UCSD-AML1 (cell line): ENCODE measurements at regions not wholly inside any gene's neighbourhood (a gene's known extent, or its start where the extent isn't known, plus 50 kb on each side); places are given as distances from the start of the nearest gene placed in this dataset.
"Not testable (repeated sequence)": the region's sequence is repeated elsewhere in the genome, so short reads cannot be mapped to it uniquely, and the experiment has no call there.

Source experiments
- DNase-seq: peaks from one replicate; lab custom pipeline; 2025; ENCODE audit not compliant: unreplicated experiment; lab: John Stamatoyannopoulos, UW

- DNase-seq: not testable (repeated sequence)
These were observed 51.6 kb upstream of the MAP4K4 start for GRCh38 chr2:101645886-101646285.

DNA sequence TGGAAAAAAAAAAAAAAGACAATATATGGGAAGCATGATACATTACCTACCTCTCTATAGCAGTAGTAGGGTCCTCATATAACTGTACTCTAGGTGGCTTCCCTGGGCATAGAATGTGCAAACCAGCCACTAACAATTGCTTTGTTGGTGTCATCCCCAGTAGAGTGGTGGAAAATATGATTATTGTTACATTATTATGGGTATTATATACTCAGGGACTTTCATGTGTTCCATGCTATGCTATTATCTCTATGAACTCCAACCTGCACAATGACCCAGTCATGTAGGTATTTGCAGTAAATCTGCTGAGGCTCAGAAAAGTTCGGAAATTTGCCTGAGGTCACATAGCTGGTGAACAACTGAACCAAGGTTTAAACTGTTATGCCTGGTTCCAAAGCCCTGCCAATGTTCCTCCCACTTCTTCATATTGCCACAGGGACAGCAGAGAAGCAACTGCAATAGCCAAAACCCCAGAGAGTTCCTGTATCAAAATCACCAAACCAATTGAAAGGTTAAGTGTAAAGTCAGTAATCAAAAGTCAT is 52.6 kb upstream of the MAP4K4 start:
- DNase-seq: no peak

DNA sequence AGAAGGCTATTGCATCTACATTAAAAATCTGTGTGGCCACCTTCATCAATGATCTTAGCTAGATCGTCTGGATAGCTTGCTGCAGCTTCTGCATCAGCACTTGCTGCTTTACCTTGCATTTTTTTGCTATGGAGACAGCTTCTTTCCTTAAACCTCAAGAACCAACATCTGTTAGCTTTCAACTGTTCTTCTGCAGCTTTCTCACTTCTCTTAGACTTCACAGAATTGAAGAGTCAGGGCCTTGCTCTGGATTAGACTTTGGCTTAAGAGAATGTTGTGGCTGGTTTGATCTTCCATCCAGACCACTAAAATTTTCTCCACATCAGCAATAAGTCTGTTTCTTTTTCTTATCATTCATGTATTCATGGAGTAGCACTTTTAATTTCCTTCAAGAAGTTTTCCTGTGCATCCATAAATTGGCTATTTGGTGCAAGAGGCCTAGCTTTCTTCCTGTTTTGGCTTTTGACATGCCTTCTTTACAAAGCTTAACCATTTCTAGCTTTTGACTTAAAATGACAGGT is 54.4 kb upstream of the MAP4K4 start:
- no peak for DNase-seq

- DNase-seq: no peak
These were observed 58.5 kb upstream of the MAP4K4 start for GRCh38 chr2:101638817-101639605.

- no peak for DNase-seq
These were observed 59.3 kb upstream of the MAP4K4 start for GRCh38 chr2:101638181-101638711.

DNA sequence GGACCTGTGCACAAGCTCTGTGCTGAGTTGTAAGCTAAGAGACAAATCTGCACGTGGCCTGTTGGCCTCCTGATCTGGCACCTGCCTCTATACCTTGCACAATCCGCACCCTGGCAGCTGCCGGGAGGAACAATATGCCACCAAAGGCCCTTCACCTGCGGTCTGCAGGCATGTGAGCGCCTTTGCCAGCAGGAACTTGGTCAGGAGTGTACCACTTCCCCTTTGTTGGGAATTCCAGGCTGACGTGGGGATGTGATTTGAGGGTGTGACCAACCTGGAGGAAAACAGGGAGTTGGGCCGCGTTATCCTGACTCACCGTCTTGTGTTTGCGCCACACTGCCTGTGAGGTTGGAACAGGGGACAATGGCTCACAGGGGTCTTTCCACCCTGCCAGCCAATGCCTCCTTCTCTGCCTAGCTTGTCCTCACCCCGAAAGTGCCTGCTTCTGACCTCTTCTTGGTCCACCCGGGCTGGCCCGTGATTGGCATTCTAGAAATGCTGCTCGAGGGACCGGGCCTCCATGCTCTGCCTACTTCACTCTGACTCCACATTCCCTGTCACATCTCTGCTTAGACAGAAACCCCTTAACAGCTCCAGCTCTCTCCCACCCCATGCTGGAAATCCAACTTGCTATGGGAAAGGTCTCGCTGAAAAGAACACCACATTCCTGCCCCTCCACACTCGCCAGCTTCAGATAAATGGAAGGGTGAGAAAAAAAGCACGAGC is 67.1 kb upstream of the MAP4K4 start:
- DNase-seq: no peak

DNA sequence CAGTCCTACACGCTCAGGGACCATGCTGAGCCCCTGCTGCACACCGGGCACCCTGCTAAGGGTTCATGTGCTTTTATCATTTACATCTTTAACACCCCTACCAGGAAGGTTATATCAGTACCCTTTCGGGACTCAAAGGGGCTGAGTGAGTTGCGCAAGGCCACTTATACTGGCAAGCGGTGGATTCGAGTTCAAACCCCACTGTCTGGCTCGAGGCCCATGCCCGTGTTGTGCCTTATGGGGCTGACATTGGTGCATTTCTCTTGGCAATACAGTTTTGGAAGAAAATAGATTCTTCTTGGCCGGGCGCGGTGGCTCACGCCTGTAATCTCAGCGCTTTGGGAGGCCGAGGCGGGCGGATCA is 69.5 kb upstream of the MAP4K4 start:
- no peak for DNase-seq

- no peak for DNase-seq
These were observed 70.0 kb upstream of the MAP4K4 start for GRCh38 chr2:101627285-101628029.

DNA sequence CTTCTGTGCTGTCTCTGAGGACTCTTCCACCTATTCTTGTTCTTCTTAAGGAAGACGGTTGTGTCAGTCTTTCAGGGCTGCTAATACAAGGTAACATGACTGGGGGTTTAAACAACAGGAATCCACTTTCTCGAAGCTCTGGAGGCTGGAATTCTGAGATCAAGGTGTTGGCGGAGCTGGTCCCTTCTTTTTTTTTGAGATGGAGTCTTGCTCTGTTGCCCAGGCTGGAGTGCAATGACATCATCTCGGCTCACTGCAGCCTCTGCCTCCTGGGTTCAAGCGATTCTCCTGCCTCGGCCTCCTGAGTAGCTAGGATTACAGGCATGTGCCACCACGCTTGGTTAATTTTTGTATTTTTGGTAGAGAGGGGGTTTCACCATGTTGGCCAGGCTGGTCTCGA is 71.7 kb upstream of the MAP4K4 start:
- DNase-seq: not testable (repeated sequence)

DNA sequence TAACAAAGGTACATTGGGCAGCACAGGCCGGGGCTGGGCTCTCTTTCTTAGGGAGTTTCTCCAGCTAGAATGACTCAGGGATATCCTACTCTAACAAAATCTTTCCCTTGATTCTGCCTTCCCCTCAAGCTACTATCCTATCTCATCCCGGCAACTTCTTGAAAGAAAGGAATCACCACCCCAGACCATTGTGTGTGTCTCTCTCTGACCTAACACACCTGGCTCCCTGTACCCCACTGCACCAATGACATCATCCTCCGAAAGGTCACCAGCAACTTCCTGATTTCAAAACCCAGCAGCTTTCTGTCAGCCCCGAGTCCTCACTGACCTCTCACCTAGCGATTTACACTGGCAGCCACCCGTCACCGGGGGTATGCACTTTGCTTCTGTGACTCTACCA is 72.1 kb upstream of the MAP4K4 start:
- no peak for DNase-seq

DNA sequence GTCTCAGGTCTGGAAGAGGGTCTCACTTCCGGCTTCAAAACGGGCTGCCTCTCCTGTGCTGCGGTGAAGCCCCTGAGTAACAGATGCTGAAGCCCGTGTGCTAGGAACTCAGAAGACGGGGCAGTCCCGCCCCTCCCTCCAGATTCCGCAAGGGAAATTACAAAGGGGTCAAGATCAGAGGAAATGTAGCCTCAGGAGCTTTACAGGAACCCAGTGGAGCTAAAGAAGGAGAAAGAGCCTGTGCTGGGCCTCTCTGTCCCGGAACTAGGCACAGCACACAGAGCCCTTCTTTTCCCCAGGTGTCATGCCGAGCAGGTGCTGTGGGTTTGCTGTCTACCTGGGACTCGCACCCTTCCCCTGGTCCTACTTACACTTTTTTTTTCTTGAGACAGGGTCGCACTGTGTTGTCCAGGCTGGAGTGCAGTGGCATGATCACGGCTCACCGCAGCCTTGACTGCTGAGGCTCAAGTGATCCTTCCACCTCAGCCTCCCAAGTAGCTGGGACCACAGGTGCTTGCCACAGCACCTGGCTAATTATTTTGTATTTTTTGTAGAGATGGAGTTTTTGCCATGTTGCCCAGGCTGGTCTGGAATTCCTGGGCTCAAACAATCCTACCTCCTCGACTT is 72.7 kb upstream of the MAP4K4 start:
- no peak for DNase-seq

GRCh38 chr2:101623031-101623521 is 74.4 kb upstream of the MAP4K4 start:
- DNase-seq: no peak

- no peak for DNase-seq
These were observed 75.1 kb upstream of the MAP4K4 start for GRCh38 chr2:101622210-101623030.

- no peak for DNase-seq
These were observed 78.3 kb upstream of the MAP4K4 start for GRCh38 chr2:101619191-101619591.

GRCh38 chr2:101617796-101618195 is 79.7 kb upstream of the MAP4K4 start:
- DNase-seq: no peak

DNA sequence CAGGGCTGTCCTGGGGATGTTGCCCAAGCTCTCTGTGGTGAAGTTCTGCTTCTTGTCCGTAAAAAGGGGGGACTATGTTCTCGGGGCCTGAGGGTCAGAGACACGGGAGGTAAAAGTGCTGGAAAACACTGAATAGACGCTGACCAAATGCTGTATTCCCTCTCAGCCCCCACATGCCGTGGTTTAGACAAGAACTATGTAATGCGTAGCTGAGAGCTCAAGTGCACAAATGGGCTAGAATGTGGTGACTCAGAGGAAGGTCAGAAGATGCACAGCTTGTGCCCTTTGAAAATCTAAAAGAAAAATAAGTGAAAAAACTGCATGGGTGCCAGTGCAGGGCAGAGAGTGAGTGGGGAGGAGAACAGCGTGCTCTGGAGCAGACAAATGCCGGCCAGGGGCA is 80.3 kb upstream of the MAP4K4 start:
- DNase-seq: no peak

- DNase-seq: no peak
These were observed 83.3 kb upstream of the MAP4K4 start for GRCh38 chr2:101614127-101614759.

- no peak for DNase-seq
These were observed 84.3 kb upstream of the MAP4K4 start for GRCh38 chr2:101613056-101613704.

GRCh38 chr2:101612019-101612418 is 85.5 kb upstream of the MAP4K4 start:
- no peak for DNase-seq
